ENCODE measurements at regions not wholly inside any gene's neighbourhood (a gene's known extent, or its start where the extent isn't known, plus 50 kb on each side); places are given as distances from the start of the nearest gene placed in this dataset.

DNA sequence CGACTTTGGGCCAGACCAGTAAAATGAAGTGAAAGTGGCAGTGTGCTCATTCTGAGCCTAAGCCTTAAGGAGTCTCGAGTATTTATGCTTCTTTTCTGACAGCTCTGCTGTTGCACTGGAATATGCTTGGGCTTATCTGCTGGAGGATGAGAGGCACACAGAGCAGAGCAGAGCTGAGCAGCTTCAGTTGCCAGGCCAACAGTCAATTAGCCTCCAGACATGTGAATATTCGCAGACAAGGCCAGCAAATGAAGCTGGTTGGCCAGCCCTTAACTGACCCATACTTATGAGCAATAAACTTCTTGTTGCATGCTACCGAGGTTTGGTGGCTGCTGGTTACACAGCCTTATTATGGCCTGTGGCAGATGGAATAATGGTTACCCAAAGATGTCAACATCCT is 203.0 kb upstream of the GEMIN8 start (continued):
- TF ChIP-seq, protein P1, sequence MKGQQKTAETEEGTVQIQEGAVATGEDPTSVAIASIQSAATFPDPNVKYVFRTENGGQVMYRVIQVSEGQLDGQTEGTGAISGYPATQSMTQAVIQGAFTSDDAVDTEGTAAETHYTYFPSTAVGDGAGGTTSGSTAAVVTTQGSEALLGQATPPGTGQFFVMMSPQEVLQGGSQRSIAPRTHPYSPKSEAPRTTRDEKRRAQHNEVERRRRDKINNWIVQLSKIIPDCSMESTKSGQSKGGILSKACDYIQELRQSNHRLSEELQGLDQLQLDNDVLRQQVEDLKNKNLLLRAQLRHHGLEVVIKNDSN (IDR thresholded peaks at IDR 0.05; ENCODE audit: borderline replicate concordance, low read depth): no peak
- TF ChIP-seq FOXJ3 (CRISPR knock-in tag; IDR thresholded peaks at IDR 0.05): no peak

- H3K79me2 ChIP-seq (ENCODE audit: insufficient read depth): no peaks in the 10 kb centered on the region
- H3K27me3 ChIP-seq (ENCODE audit: insufficient read depth): no peaks in the 10 kb centered on the region
- H3K4me2 ChIP-seq: no peak overlapping the region
- H3K36me3 ChIP-seq (replicated peaks in 1 of 2; ENCODE audit: control insufficient read depth in 1 of 2, insufficient read depth in 2 of 2, low read length in 1 of 2): no peaks in the 10 kb centered on the region
- no peaks in the 10 kb centered on the region for H3K9me3 ChIP-seq
- WGBS (ENCODE audit: low lambda C conversion rate): under 1% methylated on average over 2 of the region's 2 CpGs
- ChIA-PET POLR2A (no interaction called here), CTCF (no interaction called here)
- no peak overlapping the region for H3K27ac ChIP-seq (ENCODE audit: low read depth in 2 of 2, low read length in 1 of 2)
- no peak overlapping the region for H3K9ac ChIP-seq
- no peaks in the 10 kb centered on the region for H3K4me1 ChIP-seq (ENCODE audit: control insufficient read depth in 1 of 2, insufficient read depth in 2 of 2, low read depth in 1 of 2, low read length in 1 of 2)
- no peak for DNase-seq
- TF ChIP-seq ELF1 (IDR thresholded peaks at IDR 0.05): no peak
- no peak for TF ChIP-seq SMC3 (IDR thresholded peaks at IDR 0.05; ENCODE audit: low read depth, low read length)
- no peak for TF ChIP-seq MEF2A (IDR thresholded peaks at IDR 0.05; ENCODE audit: borderline replicate concordance, low read depth)
- no peak for TF ChIP-seq RAD21 (IDR thresholded peaks at IDR 0.05; ENCODE audit: low read length)
- TF ChIP-seq, protein P2, sequence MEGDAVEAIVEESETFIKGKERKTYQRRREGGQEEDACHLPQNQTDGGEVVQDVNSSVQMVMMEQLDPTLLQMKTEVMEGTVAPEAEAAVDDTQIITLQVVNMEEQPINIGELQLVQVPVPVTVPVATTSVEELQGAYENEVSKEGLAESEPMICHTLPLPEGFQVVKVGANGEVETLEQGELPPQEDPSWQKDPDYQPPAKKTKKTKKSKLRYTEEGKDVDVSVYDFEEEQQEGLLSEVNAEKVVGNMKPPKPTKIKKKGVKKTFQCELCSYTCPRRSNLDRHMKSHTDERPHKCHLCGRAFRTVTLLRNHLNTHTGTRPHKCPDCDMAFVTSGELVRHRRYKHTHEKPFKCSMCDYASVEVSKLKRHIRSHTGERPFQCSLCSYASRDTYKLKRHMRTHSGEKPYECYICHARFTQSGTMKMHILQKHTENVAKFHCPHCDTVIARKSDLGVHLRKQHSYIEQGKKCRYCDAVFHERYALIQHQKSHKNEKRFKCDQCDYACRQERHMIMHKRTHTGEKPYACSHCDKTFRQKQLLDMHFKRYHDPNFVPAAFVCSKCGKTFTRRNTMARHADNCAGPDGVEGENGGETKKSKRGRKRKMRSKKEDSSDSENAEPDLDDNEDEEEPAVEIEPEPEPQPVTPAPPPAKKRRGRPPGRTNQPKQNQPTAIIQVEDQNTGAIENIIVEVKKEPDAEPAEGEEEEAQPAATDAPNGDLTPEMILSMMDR (IDR thresholded peaks at IDR 0.05): no peak
- no peak for TF ChIP-seq RXRA (IDR thresholded peaks at IDR 0.05; ENCODE audit: borderline replicate concordance, low read depth)
- no peak for TF ChIP-seq IRF3 (IDR thresholded peaks at IDR 0.05; ENCODE audit: low read depth, low read length)
- no peak for TF ChIP-seq POLR2AphosphoS5 (IDR thresholded peaks at IDR 0.05; ENCODE audit: low read depth, low read length)
- no peak for TF ChIP-seq EP300 (IDR thresholded peaks at IDR 0.05; ENCODE audit: borderline replicate concordance in 1 of 2, low read depth in 1 of 2, low read length in 1 of 2)
- no peak for TF ChIP-seq TAF1 (IDR thresholded peaks at IDR 0.05; ENCODE audit: borderline replicate concordance, low read depth, low read length)
- no peak for TF ChIP-seq TEAD4 (IDR thresholded peaks at IDR 0.05; ENCODE audit: borderline replicate concordance, insufficient read depth)
- no peak for TF ChIP-seq FOXM1 (IDR thresholded peaks at IDR 0.05; ENCODE audit: low read depth)
- no peak for TF ChIP-seq NRF1 (IDR thresholded peaks at IDR 0.05; ENCODE audit: low read depth, low read length)
- TF ChIP-seq, protein P1 (IDR thresholded peaks at IDR 0.05; ENCODE audit: borderline replicate concordance, low read depth): no peak
- TF ChIP-seq FOXJ3 (CRISPR knock-in tag; IDR thresholded peaks at IDR 0.05): no peak
- TF ChIP-seq TCF12 (IDR thresholded peaks at IDR 0.05): no peak
- TF ChIP-seq GATA2 (CRISPR knock-in tag; IDR thresholded peaks at IDR 0.05): no peak
- no peaks in the 10 kb centered on the region for H3K9me2 ChIP-seq
- no peak overlapping the region for H3K4me3 ChIP-seq (ENCODE audit: low read depth in 2 of 2, low read length in 1 of 2)
- no peak overlapping the region for H2AFZ ChIP-seq (ENCODE audit: low read depth)
- no peaks in the 10 kb centered on the region for H4K20me1 ChIP-seq (ENCODE audit: insufficient read depth)
- H3F3A ChIP-seq (replicated peaks; ENCODE audit: insufficient read depth): no peaks in the 10 kb centered on the region
Observed at GRCh38 chrX:14228611-14229010, 198.9 kb upstream of the GEMIN8 start.

Measured in SK-N-SH (cell line).